Activated naive CD4-positive, alpha-beta T cell treated with anti-CD3 and anti-CD28 coated beads for 36 hours (primary cell): ENCODE measurements at regions not wholly inside any gene's neighbourhood (a gene's known extent, or its start where the extent isn't known, plus 50 kb on each side); places are given as distances from the start of the nearest gene placed in this dataset.
"Not testable (repeated sequence)": the region's sequence is repeated elsewhere in the genome, so short reads cannot be mapped to it uniquely, and the experiment has no call there.

ENCODE experiments used
- CTCF ChIA-PET: fragments of 350-600 bp; sonication (Branson Sonifier 250); formaldehyde crosslinking; loops from one replicate; lab custom pipeline; 2021; ENCODE audit warnings: antibody characterized with exemption; lab: Charles Lee
- DNase-seq: peaks from one replicate; pipeline ENCODE4 v3.0.0-alpha.2; 2020
- H3K27ac Mint-ChIP-seq: one replicate; pipeline ENCODE4 v1.8.0; 2021; ENCODE audit warnings: mild to moderate bottlenecking, mixed read lengths
- H3K27me3 Mint-ChIP-seq: one replicate; pipeline ENCODE4 v1.8.0; 2021; ENCODE audit warnings: low read depth, mixed read lengths
- H3K36me3 Mint-ChIP-seq: one replicate; pipeline ENCODE4 v1.8.0; 2021; ENCODE audit warnings: low read depth, mixed read lengths
- H3K4me1 Mint-ChIP-seq: one replicate; pipeline ENCODE4 v1.8.0; 2021; ENCODE audit warnings: low read depth, mixed read lengths
- H3K4me3 Mint-ChIP-seq: one replicate; pipeline ENCODE4 v1.8.0; 2021; ENCODE audit warnings: mild to moderate bottlenecking, moderate library complexity, mixed read lengths
- H3K9me3 Mint-ChIP-seq: one replicate; pipeline ENCODE4 v1.8.0; 2021; ENCODE audit warnings: mixed read lengths
- intact Hi-C: fragments of 100-400 bp; cut with micrococcal nuclease; formaldehyde crosslinking; loops from one replicate; pipeline ENCODE4 v1.15.1; 2023

- no peaks in the 10 kb centered on the region for H3K27me3 Mint-ChIP-seq
These were observed 583.7 kb upstream of the LRFN5 start for GRCh38 chr14:41022932-41023331.

GRCh38 chr14:41016213-41016612, 590.5 kb upstream of the LRFN5 start:
- Mint-ChIP-seq H3K4me3 (no peak overlapping the region), H3K4me1 (no peaks in the 10 kb centered on the region), H3K36me3 (no peaks in the 10 kb centered on the region), H3K9me3 (peaks cover 4% of the 10 kb centered on the region), H3K27ac (no peak overlapping the region), H3K27me3 (no peaks in the 10 kb centered on the region)
- CTCF ChIA-PET: no interaction called here
- DNase-seq: no peak
- intact Hi-C loops: no loop called here

More at GRCh38 chr14:41022932-41023331, 583.7 kb upstream of the LRFN5 start:
- CTCF ChIA-PET: no interaction called here
- Mint-ChIP-seq H3K4me1 (no peaks in the 10 kb centered on the region), H3K27ac (no peak overlapping the region), H3K9me3 (peaks cover 5% of the 10 kb centered on the region), H3K4me3 (no peak overlapping the region), H3K36me3 (no peaks in the 10 kb centered on the region)
- intact Hi-C loops: no loop called here
- no peak for DNase-seq

- no peak for DNase-seq
- H3K4me3 Mint-ChIP-seq: no peak overlapping the region
- no peak overlapping the region for H3K27ac Mint-ChIP-seq
These were observed 606.3 kb upstream of the LRFN5 start for GRCh38 chr14:41000350-41000749.

GRCh38 chr14:40989260-40989659, 617.4 kb upstream of the LRFN5 start:
- DNase-seq: no peak
- no peaks in the 10 kb centered on the region for H3K36me3 Mint-ChIP-seq
- no peak overlapping the region for H3K4me3 Mint-ChIP-seq
- no peaks in the 10 kb centered on the region for H3K27me3 Mint-ChIP-seq
- intact Hi-C loops: no loop called here
- no peaks in the 10 kb centered on the region for H3K4me1 Mint-ChIP-seq
- no peak overlapping the region for H3K27ac Mint-ChIP-seq
- CTCF ChIA-PET: interaction anchor here (0.7 kb wide), 1 partner anchor 1939 kb away, joined by 3 read pairs; no protein-coding TSS in a partner anchor
- peaks cover 24% of the 10 kb centered on the region for H3K9me3 Mint-ChIP-seq

More at GRCh38 chr14:41000350-41000749, 606.3 kb upstream of the LRFN5 start:
- H3K27me3 Mint-ChIP-seq: no peaks in the 10 kb centered on the region
- CTCF ChIA-PET: no interaction called here
- no peaks in the 10 kb centered on the region for H3K36me3 Mint-ChIP-seq
- peaks cover 4% of the 10 kb centered on the region for H3K9me3 Mint-ChIP-seq
- intact Hi-C loops: no loop called here
- H3K4me1 Mint-ChIP-seq: no peaks in the 10 kb centered on the region

DNA sequence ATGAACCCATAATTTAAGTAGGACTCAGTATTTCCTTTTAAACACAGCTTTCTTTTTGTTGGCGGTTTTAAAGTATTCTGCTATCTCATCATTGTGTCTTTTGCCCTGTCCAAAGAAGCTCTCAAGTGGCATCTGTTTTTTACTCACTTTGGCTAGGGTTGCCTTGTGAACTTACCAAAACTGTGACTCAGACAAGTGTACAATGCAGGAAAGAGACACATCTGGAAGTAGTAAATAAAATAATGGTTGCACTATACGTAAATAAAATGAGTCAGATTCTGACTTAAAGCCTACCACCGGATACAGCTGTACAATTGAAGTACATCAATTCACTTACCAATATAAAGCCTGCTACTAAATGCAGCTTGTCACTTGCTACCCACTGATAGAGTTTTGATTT, 619.2 kb upstream of the LRFN5 start:
- intact Hi-C loops: no loop called here
- Mint-ChIP-seq H3K9me3 (peaks cover 20% of the 10 kb centered on the region), H3K27me3 (no peaks in the 10 kb centered on the region), H3K4me3 (no peak overlapping the region), H3K27ac (no peak overlapping the region), H3K4me1 (no peaks in the 10 kb centered on the region), H3K36me3 (no peaks in the 10 kb centered on the region)
- DNase-seq: no peak
- CTCF ChIA-PET: no interaction called here

DNA sequence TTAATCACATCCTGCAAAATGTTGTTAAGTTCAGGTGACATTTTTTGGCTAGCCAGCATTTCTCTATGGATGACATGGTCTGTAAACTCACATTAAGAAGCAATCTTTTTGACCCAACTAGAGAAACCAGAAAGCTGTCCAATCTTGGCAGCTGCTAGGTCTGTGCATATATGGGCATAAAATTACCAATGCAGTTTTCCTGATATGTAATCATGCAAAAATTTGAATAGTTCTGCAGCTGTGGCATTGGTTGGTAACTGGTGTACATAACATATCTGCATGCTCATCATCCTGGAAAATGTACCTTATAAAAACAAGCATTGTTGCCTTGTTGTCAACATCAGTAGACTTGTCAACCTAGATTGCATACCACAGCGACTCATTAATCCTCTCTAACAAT, 620.0 kb upstream of the LRFN5 start:
- intact Hi-C loops: no loop called here
- Mint-ChIP-seq H3K36me3 (no peaks in the 10 kb centered on the region), H3K9me3 (peaks cover 16% of the 10 kb centered on the region), H3K4me3 (no peak overlapping the region), H3K4me1 (no peaks in the 10 kb centered on the region), H3K27ac (no peak overlapping the region), H3K27me3 (no peaks in the 10 kb centered on the region)
- CTCF ChIA-PET: no interaction called here
- no peak for DNase-seq

- CTCF ChIA-PET: no interaction called here
- Mint-ChIP-seq H3K4me3 (no peak overlapping the region), H3K27ac (no peak overlapping the region), H3K9me3 (peaks cover 12% of the 10 kb centered on the region), H3K36me3 (no peaks in the 10 kb centered on the region), H3K27me3 (no peaks in the 10 kb centered on the region), H3K4me1 (no peaks in the 10 kb centered on the region)
- no peak for DNase-seq
- intact Hi-C loops: no loop called here
These were observed 621.1 kb upstream of the LRFN5 start for GRCh38 chr14:40985584-40985983.

DNA sequence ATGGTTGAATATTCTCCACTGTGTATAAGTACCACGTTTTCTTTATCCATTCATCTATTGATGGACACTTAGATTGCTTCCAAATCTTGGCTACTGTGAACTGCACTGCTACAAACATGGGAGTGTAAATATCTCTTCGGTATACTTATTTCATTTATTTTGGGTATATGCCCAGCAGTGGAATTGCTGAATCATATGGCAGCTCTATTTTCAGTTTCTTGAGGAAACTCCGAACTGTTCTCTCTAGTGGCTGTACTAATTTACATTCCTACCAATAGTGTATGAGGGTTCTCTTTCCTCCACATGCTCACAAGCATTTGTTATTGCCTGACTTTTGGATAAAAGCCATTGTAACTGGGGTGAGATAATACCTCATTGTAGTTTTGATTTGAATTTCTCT, 623.1 kb upstream of the LRFN5 start:
- Mint-ChIP-seq H3K27ac (no peak overlapping the region), H3K4me3 (no peak overlapping the region), H3K36me3 (no peaks in the 10 kb centered on the region), H3K9me3 (peaks cover 8% of the 10 kb centered on the region), H3K4me1 (no peaks in the 10 kb centered on the region), H3K27me3 (no peaks in the 10 kb centered on the region)
- CTCF ChIA-PET: no interaction called here
- intact Hi-C loops: no loop called here
- no peak for DNase-seq

GRCh38 chr14:40981247-40981646, 625.4 kb upstream of the LRFN5 start:
- intact Hi-C loops: no loop called here
- CTCF ChIA-PET: no interaction called here
- Mint-ChIP-seq H3K4me1 (no peaks in the 10 kb centered on the region), H3K9me3 (peaks cover 2% of the 10 kb centered on the region), H3K27ac (no peak overlapping the region), H3K27me3 (no peaks in the 10 kb centered on the region), H3K4me3 (no peak overlapping the region), H3K36me3 (no peaks in the 10 kb centered on the region)
- no peak for DNase-seq

DNA sequence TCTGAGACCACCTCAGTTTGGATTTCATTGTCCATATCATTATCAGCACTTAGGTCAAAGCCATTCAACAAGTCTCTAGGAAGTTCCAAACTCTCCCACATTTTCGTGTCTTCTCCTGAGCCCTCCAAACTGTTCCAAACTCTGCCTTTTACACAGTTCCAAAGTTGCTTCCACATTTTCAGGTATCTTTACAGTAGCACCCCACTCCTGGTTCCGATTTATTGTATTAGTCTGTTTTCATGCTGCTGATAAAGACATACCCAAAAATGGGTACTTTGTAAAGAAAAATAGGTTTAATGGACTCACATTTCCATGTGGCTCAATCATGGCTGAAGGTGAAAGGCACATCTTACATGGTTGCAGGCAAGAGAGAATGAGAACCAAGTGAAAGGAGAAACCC, 646.4 kb upstream of the LRFN5 start:
- H3K4me1 Mint-ChIP-seq, H3K9me3 Mint-ChIP-seq, intact Hi-C loops, H3K27me3 Mint-ChIP-seq, H3K27ac Mint-ChIP-seq, H3K36me3 Mint-ChIP-seq, H3K4me3 Mint-ChIP-seq, CTCF ChIA-PET, DNase-seq: not testable (repeated sequence)

GRCh38 chr14:40955131-40955505, 651.6 kb upstream of the LRFN5 start:
- no peaks in the 10 kb centered on the region for H3K4me1 Mint-ChIP-seq
- CTCF ChIA-PET: no interaction called here
- H3K27ac Mint-ChIP-seq: no peak overlapping the region
- no peaks in the 10 kb centered on the region for H3K36me3 Mint-ChIP-seq
- H3K9me3 Mint-ChIP-seq: peaks cover 7% of the 10 kb centered on the region
- no peaks in the 10 kb centered on the region for H3K27me3 Mint-ChIP-seq
- DNase-seq: no peak
- intact Hi-C loops: no loop called here
- H3K4me3 Mint-ChIP-seq: no peak overlapping the region

- H3K27me3 Mint-ChIP-seq, H3K27ac Mint-ChIP-seq, DNase-seq, H3K9me3 Mint-ChIP-seq, intact Hi-C loops, H3K36me3 Mint-ChIP-seq, H3K4me3 Mint-ChIP-seq, H3K4me1 Mint-ChIP-seq, CTCF ChIA-PET: not testable (repeated sequence)
These were observed 652.1 kb upstream of the LRFN5 start for GRCh38 chr14:40954448-40955130.

- Mint-ChIP-seq H3K9me3 (peaks cover 2% of the 10 kb centered on the region), H3K27ac (no peak overlapping the region), H3K4me1 (no peaks in the 10 kb centered on the region), H3K4me3 (no peak overlapping the region), H3K36me3 (no peaks in the 10 kb centered on the region), H3K27me3 (no peaks in the 10 kb centered on the region)
- no peak for DNase-seq
- CTCF ChIA-PET: no interaction called here
- intact Hi-C loops: no loop called here
These were observed 662.2 kb upstream of the LRFN5 start for GRCh38 chr14:40944521-40944920.
